K562 (cell line): ENCODE measurements at regions not wholly inside any gene's neighbourhood (a gene's known extent, or its start where the extent isn't known, plus 50 kb on each side); places are given as distances from the start of the nearest gene placed in this dataset.

Experiments used
- BHLHE40 ChIP-seq: IDR thresholded peaks from 2 replicates; pipeline ENCODE4 v1.6.1; 2011; ENCODE audit warnings: low read length, improper control_type of control experiment
- FOXK1 ChIP-seq: sonication (generic); formaldehyde crosslinking; IDR thresholded peaks from 2 replicates; pipeline ENCODE4 v1.8.0; 2022; ENCODE audit warnings: missing genetic modification reagents, mild to moderate bottlenecking, borderline replicate concordance
- NFIC ChIP-seq: fragments of 450-650 bp; IDR thresholded peaks from 2 replicates; pipeline ENCODE4 v1.6.1; 2017; ENCODE audit warnings: mild to moderate bottlenecking, inconsistent platforms
- YBX1 ChIP-seq: fragments of 450-650 bp; IDR thresholded peaks from 2 replicates; pipeline ENCODE4 v1.7.1; 2016; ENCODE audit warnings: mild to moderate bottlenecking
- TF ChIP-seq, protein P1 (sequence below): fragments of 450-650 bp; IDR thresholded peaks from 2 replicates; pipeline ENCODE4 v1.6.1; 2017; ENCODE audit warnings: antibody characterized with exemption, mild to moderate bottlenecking
- TF ChIP-seq, protein P2 (sequence below), 3 experiments: IDR thresholded peaks in 2 of 3; conservative IDR thresholded peaks in 1 of 3; 2 replicates each; pipeline ENCODE4 v1.5.1; 2011 to 2012; ENCODE audit warnings: low read length in 3 of 3, mild to moderate bottlenecking in 3 of 3, control low read depth in 2 of 3, improper control_type of control experiment in 1 of 3, inconsistent platforms in 1 of 3, low read depth in 1 of 3, mixed read lengths in 1 of 3, moderate library complexity in 1 of 3; ENCODE audit not compliant: insufficient read depth in 2 of 3
- TF ChIP-seq, protein P3 (sequence below), 2 experiments: fragments of 450-650 bp; formaldehyde crosslinking in 1 of 2; IDR thresholded peaks; 2 replicates each; pipeline versions ENCODE4 v1.4.0 to v1.6.1; 2014 to 2020; ENCODE audit warnings: mild to moderate bottlenecking in 2 of 2, borderline replicate concordance in 1 of 2, low read depth in 1 of 2

DNA sequence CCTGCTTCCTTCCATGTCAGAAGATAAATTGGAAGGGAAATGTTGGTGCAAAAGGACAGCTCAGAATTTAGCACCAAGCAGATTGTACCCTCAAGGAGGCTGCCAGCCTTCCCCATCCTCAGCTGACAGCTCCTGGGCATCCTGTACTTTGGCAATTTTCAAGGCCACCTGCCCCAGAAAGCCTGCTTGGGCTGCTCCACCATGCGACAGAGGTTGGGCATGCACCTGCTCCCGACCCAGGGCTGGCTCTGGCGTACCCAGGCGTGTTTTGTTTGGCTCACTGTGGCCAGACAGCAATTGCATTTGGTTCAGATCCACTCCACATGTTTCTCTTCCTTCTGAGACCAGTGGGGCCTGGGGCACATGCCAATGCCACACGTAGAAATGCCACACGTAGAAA lies 547.8 kb downstream of the NPHP4 start:
- TF ChIP-seq, protein P1, sequence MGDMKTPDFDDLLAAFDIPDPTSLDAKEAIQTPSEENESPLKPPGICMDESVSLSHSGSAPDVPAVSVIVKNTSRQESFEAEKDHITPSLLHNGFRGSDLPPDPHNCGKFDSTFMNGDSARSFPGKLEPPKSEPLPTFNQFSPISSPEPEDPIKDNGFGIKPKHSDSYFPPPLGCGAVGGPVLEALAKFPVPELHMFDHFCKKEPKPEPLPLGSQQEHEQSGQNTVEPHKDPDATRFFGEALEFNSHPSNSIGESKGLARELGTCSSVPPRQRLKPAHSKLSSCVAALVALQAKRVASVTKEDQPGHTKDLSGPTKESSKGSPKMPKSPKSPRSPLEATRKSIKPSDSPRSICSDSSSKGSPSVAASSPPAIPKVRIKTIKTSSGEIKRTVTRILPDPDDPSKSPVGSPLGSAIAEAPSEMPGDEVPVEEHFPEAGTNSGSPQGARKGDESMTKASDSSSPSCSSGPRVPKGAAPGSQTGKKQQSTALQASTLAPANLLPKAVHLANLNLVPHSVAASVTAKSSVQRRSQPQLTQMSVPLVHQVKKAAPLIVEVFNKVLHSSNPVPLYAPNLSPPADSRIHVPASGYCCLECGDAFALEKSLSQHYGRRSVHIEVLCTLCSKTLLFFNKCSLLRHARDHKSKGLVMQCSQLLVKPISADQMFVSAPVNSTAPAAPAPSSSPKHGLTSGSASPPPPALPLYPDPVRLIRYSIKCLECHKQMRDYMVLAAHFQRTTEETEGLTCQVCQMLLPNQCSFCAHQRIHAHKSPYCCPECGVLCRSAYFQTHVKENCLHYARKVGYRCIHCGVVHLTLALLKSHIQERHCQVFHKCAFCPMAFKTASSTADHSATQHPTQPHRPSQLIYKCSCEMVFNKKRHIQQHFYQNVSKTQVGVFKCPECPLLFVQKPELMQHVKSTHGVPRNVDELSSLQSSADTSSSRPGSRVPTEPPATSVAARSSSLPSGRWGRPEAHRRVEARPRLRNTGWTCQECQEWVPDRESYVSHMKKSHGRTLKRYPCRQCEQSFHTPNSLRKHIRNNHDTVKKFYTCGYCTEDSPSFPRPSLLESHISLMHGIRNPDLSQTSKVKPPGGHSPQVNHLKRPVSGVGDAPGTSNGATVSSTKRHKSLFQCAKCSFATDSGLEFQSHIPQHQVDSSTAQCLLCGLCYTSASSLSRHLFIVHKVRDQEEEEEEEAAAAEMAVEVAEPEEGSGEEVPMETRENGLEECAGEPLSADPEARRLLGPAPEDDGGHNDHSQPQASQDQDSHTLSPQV: no peak
- TF ChIP-seq, protein P2, sequence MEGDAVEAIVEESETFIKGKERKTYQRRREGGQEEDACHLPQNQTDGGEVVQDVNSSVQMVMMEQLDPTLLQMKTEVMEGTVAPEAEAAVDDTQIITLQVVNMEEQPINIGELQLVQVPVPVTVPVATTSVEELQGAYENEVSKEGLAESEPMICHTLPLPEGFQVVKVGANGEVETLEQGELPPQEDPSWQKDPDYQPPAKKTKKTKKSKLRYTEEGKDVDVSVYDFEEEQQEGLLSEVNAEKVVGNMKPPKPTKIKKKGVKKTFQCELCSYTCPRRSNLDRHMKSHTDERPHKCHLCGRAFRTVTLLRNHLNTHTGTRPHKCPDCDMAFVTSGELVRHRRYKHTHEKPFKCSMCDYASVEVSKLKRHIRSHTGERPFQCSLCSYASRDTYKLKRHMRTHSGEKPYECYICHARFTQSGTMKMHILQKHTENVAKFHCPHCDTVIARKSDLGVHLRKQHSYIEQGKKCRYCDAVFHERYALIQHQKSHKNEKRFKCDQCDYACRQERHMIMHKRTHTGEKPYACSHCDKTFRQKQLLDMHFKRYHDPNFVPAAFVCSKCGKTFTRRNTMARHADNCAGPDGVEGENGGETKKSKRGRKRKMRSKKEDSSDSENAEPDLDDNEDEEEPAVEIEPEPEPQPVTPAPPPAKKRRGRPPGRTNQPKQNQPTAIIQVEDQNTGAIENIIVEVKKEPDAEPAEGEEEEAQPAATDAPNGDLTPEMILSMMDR (IDR thresholded peaks at IDR 0.05 in 2 of 3, conservative IDR thresholded peaks at IDR 0.05 in 1 of 3; ENCODE audit: insufficient read depth in 2 of 3, low read depth in 1 of 3, low read length in 3 of 3): no peak
- TF ChIP-seq BHLHE40 (no peak), NFIC (no peak), FOXK1 (CRISPR knock-in tag) (no peak), YBX1 (no peak)
- TF ChIP-seq, protein P3, sequence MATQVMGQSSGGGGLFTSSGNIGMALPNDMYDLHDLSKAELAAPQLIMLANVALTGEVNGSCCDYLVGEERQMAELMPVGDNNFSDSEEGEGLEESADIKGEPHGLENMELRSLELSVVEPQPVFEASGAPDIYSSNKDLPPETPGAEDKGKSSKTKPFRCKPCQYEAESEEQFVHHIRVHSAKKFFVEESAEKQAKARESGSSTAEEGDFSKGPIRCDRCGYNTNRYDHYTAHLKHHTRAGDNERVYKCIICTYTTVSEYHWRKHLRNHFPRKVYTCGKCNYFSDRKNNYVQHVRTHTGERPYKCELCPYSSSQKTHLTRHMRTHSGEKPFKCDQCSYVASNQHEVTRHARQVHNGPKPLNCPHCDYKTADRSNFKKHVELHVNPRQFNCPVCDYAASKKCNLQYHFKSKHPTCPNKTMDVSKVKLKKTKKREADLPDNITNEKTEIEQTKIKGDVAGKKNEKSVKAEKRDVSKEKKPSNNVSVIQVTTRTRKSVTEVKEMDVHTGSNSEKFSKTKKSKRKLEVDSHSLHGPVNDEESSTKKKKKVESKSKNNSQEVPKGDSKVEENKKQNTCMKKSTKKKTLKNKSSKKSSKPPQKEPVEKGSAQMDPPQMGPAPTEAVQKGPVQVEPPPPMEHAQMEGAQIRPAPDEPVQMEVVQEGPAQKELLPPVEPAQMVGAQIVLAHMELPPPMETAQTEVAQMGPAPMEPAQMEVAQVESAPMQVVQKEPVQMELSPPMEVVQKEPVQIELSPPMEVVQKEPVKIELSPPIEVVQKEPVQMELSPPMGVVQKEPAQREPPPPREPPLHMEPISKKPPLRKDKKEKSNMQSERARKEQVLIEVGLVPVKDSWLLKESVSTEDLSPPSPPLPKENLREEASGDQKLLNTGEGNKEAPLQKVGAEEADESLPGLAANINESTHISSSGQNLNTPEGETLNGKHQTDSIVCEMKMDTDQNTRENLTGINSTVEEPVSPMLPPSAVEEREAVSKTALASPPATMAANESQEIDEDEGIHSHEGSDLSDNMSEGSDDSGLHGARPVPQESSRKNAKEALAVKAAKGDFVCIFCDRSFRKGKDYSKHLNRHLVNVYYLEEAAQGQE (IDR thresholded peaks at IDR 0.05; ENCODE audit: borderline replicate concordance): no peak
- TF ChIP-seq, protein P3 (CRISPR knock-in tag; IDR thresholded peaks at IDR 0.05; ENCODE audit: low read depth): no peak
